Activated T-cell treated with anti-CD3 and anti-CD28 coated beads, Interleukin-2, amount 50 U/mL, for 24 hours (primary cell): ENCODE measurements at regions not wholly inside any gene's neighbourhood (a gene's known extent, or its start where the extent isn't known, plus 50 kb on each side); places are given as distances from the start of the nearest gene placed in this dataset.

Experiments
- DNase-seq: peaks from one replicate; pipeline ENCODE4 v3.0.0-alpha.2; 2020
- H3K27ac Mint-ChIP-seq: 2 replicates; pipeline ENCODE4 v1.8.0; 2020; ENCODE audit warnings: mild to moderate bottlenecking, mixed read lengths
- H3K27me3 Mint-ChIP-seq: 2 replicates; pipeline ENCODE4 v1.8.0; 2020; ENCODE audit warnings: mixed read lengths
- H3K36me3 Mint-ChIP-seq: 2 replicates; pipeline ENCODE4 v1.8.0; 2020; ENCODE audit warnings: low read depth, mixed read lengths
- H3K4me1 Mint-ChIP-seq: 2 replicates; pipeline ENCODE4 v1.8.0; 2020; ENCODE audit warnings: low read depth, mixed read lengths
- H3K4me3 Mint-ChIP-seq: 2 replicates; pipeline ENCODE4 v1.8.0; 2020; ENCODE audit warnings: mild to moderate bottlenecking, moderate library complexity, mixed read lengths
- H3K9me3 Mint-ChIP-seq: 2 replicates; pipeline ENCODE4 v1.8.0; 2020; ENCODE audit warnings: mixed read lengths

GRCh38 chr2:810397-810796 lies 133.2 kb upstream of the TMEM18 start:
- Mint-ChIP-seq H3K4me1 (no peaks in the 10 kb centered on the region), H3K4me3 (no peak overlapping the region), H3K9me3 (no peaks in the 10 kb centered on the region), H3K36me3 (no peaks in the 10 kb centered on the region), H3K27me3 (no peaks in the 10 kb centered on the region), H3K27ac (no peak overlapping the region)
- no peak for DNase-seq

GRCh38 chr2:807300-807699 lies 130.1 kb upstream of the TMEM18 start:
- H3K36me3 Mint-ChIP-seq: no peaks in the 10 kb centered on the region
- H3K27me3 Mint-ChIP-seq: no peaks in the 10 kb centered on the region
- H3K4me3 Mint-ChIP-seq: no peak overlapping the region
- H3K9me3 Mint-ChIP-seq: no peaks in the 10 kb centered on the region
- H3K27ac Mint-ChIP-seq: no peak overlapping the region
- no peak for DNase-seq
- no peaks in the 10 kb centered on the region for H3K4me1 Mint-ChIP-seq

GRCh38 chr2:805664-806063 lies 128.5 kb upstream of the TMEM18 start:
- Mint-ChIP-seq H3K9me3 (no peaks in the 10 kb centered on the region), H3K4me1 (no peaks in the 10 kb centered on the region), H3K27me3 (no peaks in the 10 kb centered on the region), H3K4me3 (no peak overlapping the region), H3K36me3 (no peaks in the 10 kb centered on the region), H3K27ac (no peak overlapping the region)
- DNase-seq: no peak

GRCh38 chr2:797993-798392 lies 120.8 kb upstream of the TMEM18 start:
- Mint-ChIP-seq H3K4me1 (no peaks in the 10 kb centered on the region), H3K36me3 (no peaks in the 10 kb centered on the region), H3K9me3 (no peaks in the 10 kb centered on the region), H3K4me3 (no peak overlapping the region), H3K27ac (no peak overlapping the region), H3K27me3 (no peaks in the 10 kb centered on the region)
- no peak for DNase-seq

GRCh38 chr2:797556-797955 lies 120.3 kb upstream of the TMEM18 start:
- Mint-ChIP-seq H3K27ac (no peak overlapping the region), H3K9me3 (no peaks in the 10 kb centered on the region), H3K4me1 (no peaks in the 10 kb centered on the region), H3K4me3 (no peak overlapping the region), H3K36me3 (no peaks in the 10 kb centered on the region), H3K27me3 (no peaks in the 10 kb centered on the region)
- no peak for DNase-seq

- no peak for DNase-seq
- Mint-ChIP-seq H3K27me3 (no peaks in the 10 kb centered on the region), H3K36me3 (no peaks in the 10 kb centered on the region), H3K9me3 (no peaks in the 10 kb centered on the region), H3K4me3 (no peak overlapping the region), H3K4me1 (no peaks in the 10 kb centered on the region), H3K27ac (no peak overlapping the region)
Measured at GRCh38 chr2:796141-796985, 119.2 kb upstream of the TMEM18 start.

- Mint-ChIP-seq H3K27ac (no peak overlapping the region), H3K36me3 (no peaks in the 10 kb centered on the region), H3K27me3 (no peaks in the 10 kb centered on the region), H3K9me3 (no peaks in the 10 kb centered on the region), H3K4me3 (no peak overlapping the region), H3K4me1 (no peaks in the 10 kb centered on the region)
- no peak for DNase-seq
Measured at GRCh38 chr2:795531-796041, 118.4 kb upstream of the TMEM18 start.

GRCh38 chr2:794554-795241 lies 117.5 kb upstream of the TMEM18 start:
- Mint-ChIP-seq H3K9me3 (no peaks in the 10 kb centered on the region), H3K27ac (no peak overlapping the region), H3K4me3 (no peak overlapping the region), H3K27me3 (no peaks in the 10 kb centered on the region), H3K4me1 (no peaks in the 10 kb centered on the region), H3K36me3 (no peaks in the 10 kb centered on the region)
- no peak for DNase-seq

- Mint-ChIP-seq H3K4me3 (no peak overlapping the region), H3K9me3 (no peaks in the 10 kb centered on the region), H3K4me1 (no peaks in the 10 kb centered on the region), H3K27ac (no peak overlapping the region), H3K27me3 (no peaks in the 10 kb centered on the region), H3K36me3 (no peaks in the 10 kb centered on the region)
- DNase-seq: no peak
Measured at GRCh38 chr2:793236-793635, 116.0 kb upstream of the TMEM18 start.

- Mint-ChIP-seq H3K4me3 (no peak overlapping the region), H3K36me3 (no peaks in the 10 kb centered on the region), H3K27ac (no peak overlapping the region), H3K4me1 (no peaks in the 10 kb centered on the region), H3K27me3 (no peaks in the 10 kb centered on the region), H3K9me3 (no peaks in the 10 kb centered on the region)
- no peak for DNase-seq
Measured at GRCh38 chr2:792687-793086, 115.5 kb upstream of the TMEM18 start.

- no peaks in the 10 kb centered on the region for H3K4me1 Mint-ChIP-seq
- H3K36me3 Mint-ChIP-seq: no peaks in the 10 kb centered on the region
- DNase-seq: no peak
- no peaks in the 10 kb centered on the region for H3K9me3 Mint-ChIP-seq
- no peak overlapping the region for H3K4me3 Mint-ChIP-seq
- H3K27ac Mint-ChIP-seq: no peak overlapping the region
- H3K27me3 Mint-ChIP-seq: no peaks in the 10 kb centered on the region
Measured at GRCh38 chr2:790634-791245, 113.5 kb upstream of the TMEM18 start.

GRCh38 chr2:790081-790480 lies 112.9 kb upstream of the TMEM18 start:
- H3K36me3 Mint-ChIP-seq: no peaks in the 10 kb centered on the region
- no peak overlapping the region for H3K27ac Mint-ChIP-seq
- no peak for DNase-seq
- no peaks in the 10 kb centered on the region for H3K27me3 Mint-ChIP-seq
- H3K4me3 Mint-ChIP-seq: no peak overlapping the region
- no peaks in the 10 kb centered on the region for H3K4me1 Mint-ChIP-seq
- no peaks in the 10 kb centered on the region for H3K9me3 Mint-ChIP-seq

- Mint-ChIP-seq H3K27me3 (no peaks in the 10 kb centered on the region), H3K4me3 (no peak overlapping the region), H3K9me3 (no peaks in the 10 kb centered on the region), H3K4me1 (no peaks in the 10 kb centered on the region), H3K27ac (no peak overlapping the region), H3K36me3 (no peaks in the 10 kb centered on the region)
- no peak for DNase-seq
Measured at GRCh38 chr2:789529-789928, 112.3 kb upstream of the TMEM18 start.

- Mint-ChIP-seq H3K9me3 (no peaks in the 10 kb centered on the region), H3K4me3 (no peak overlapping the region), H3K4me1 (no peaks in the 10 kb centered on the region), H3K27ac (no peak overlapping the region), H3K36me3 (no peaks in the 10 kb centered on the region), H3K27me3 (no peaks in the 10 kb centered on the region)
- DNase-seq: no peak
Measured at GRCh38 chr2:788227-789032, 111.2 kb upstream of the TMEM18 start.
